ENCODE measurements at regions not wholly inside any gene's neighbourhood (a gene's known extent, or its start where the extent isn't known, plus 50 kb on each side); places are given as distances from the start of the nearest gene placed in this dataset.

DNA sequence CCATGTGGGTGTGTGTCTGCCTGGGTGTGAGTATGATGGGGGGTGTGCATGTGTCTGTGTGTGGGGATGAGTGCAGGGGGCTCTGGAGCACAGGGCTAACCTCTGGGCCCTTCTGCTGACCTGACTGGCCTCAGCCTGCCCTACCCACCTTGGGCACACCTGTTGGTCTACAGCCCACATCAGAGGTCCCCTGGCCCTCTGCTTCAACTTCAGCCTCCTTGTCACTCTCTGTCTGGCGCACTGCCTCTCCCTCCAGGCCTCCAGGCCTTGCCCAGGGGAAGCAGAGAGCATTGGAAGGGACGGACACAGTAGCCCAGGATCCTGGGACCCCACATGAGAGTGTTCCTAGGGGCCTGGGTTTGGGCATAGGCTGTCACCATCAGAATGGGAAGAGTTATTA, 115.4 kb downstream of the EFNB1 start:
- Histone ChIP-seq H3K4me1 (ENCODE audit: low read length) (no peaks in the 10 kb centered on the region), H2AFZ (ENCODE audit: low read length) (no peak overlapping the region), H3K4me2 (ENCODE audit: low read depth, low read length) (no peak overlapping the region), H3K27ac (ENCODE audit: low read length) (no peak overlapping the region), H4K20me1 (ENCODE audit: insufficient read depth, low read length) (no peaks in the 10 kb centered on the region), H3K79me2 (ENCODE audit: low read length) (no peaks in the 10 kb centered on the region), H3K9ac (ENCODE audit: low read length) (no peak overlapping the region), H3K27me3 (replicated peaks; ENCODE audit: insufficient read depth, low read length) (no peaks in the 10 kb centered on the region), H3K36me3 (replicated peaks; ENCODE audit: insufficient read depth, low read length) (no peaks in the 10 kb centered on the region), H3F3A (ENCODE audit: insufficient read depth, low read length) (no peaks in the 10 kb centered on the region), H3K9me2 (replicated peaks; ENCODE audit: insufficient read depth, low read length) (no peaks in the 10 kb centered on the region), H3K4me3 (ENCODE audit: low read length) (no peak overlapping the region), H3K9me3 (replicated peaks; ENCODE audit: insufficient read depth, low read length) (no peaks in the 10 kb centered on the region)
- DNase-seq, result no peak
- TF ChIP-seq, protein P1, sequence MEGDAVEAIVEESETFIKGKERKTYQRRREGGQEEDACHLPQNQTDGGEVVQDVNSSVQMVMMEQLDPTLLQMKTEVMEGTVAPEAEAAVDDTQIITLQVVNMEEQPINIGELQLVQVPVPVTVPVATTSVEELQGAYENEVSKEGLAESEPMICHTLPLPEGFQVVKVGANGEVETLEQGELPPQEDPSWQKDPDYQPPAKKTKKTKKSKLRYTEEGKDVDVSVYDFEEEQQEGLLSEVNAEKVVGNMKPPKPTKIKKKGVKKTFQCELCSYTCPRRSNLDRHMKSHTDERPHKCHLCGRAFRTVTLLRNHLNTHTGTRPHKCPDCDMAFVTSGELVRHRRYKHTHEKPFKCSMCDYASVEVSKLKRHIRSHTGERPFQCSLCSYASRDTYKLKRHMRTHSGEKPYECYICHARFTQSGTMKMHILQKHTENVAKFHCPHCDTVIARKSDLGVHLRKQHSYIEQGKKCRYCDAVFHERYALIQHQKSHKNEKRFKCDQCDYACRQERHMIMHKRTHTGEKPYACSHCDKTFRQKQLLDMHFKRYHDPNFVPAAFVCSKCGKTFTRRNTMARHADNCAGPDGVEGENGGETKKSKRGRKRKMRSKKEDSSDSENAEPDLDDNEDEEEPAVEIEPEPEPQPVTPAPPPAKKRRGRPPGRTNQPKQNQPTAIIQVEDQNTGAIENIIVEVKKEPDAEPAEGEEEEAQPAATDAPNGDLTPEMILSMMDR (IDR thresholded peaks at IDR 0.05; ENCODE audit: low read length), result no peak
- TF ChIP-seq EZH2 (optimal IDR thresholded peaks at IDR 0.05; ENCODE audit: low read depth, low read length) (no peak), EZH2phosphoT487 (IDR thresholded peaks at IDR 0.05; ENCODE audit: low read length) (no peak)

DNA sequence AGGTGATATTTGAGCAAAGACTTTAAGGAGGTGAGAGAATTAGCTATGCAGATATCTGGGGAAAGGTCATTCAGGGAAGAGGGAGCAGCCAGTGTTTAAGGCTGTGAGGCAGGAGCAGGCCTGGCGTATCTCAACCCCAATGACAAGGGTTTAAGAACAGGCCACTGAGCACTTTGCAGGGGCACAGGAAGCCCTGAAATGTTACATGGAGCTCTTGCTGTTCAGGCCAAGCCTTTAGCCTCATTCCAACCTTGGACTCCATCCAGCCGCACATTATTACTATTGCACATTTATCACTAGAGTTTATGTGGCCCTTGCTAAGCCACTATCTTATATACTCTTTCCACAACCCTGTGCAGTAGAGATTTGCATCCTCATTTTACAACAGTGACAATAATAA, 114.0 kb downstream of the EFNB1 start:
- TF ChIP-seq, protein P1 (IDR thresholded peaks at IDR 0.05; ENCODE audit: low read length), result no peak
- TF ChIP-seq EZH2phosphoT487 (IDR thresholded peaks at IDR 0.05; ENCODE audit: low read length) (no peak), EZH2 (optimal IDR thresholded peaks at IDR 0.05; ENCODE audit: low read depth, low read length) (no peak)
- Histone ChIP-seq H4K20me1 (ENCODE audit: insufficient read depth, low read length) (no peaks in the 10 kb centered on the region), H3K36me3 (replicated peaks; ENCODE audit: insufficient read depth, low read length) (no peaks in the 10 kb centered on the region), H3K9me2 (replicated peaks; ENCODE audit: insufficient read depth, low read length) (no peaks in the 10 kb centered on the region), H3K4me3 (ENCODE audit: low read length) (no peak overlapping the region), H3K79me2 (ENCODE audit: low read length) (no peaks in the 10 kb centered on the region), H3K4me1 (ENCODE audit: low read length) (no peaks in the 10 kb centered on the region), H3K9me3 (replicated peaks; ENCODE audit: insufficient read depth, low read length) (no peaks in the 10 kb centered on the region), H3K9ac (ENCODE audit: low read length) (no peak overlapping the region), H3K4me2 (ENCODE audit: low read depth, low read length) (no peak overlapping the region), H2AFZ (ENCODE audit: low read length) (no peak overlapping the region), H3F3A (ENCODE audit: insufficient read depth, low read length) (no peaks in the 10 kb centered on the region), H3K27me3 (replicated peaks; ENCODE audit: insufficient read depth, low read length) (no peaks in the 10 kb centered on the region), H3K27ac (ENCODE audit: low read length) (no peak overlapping the region)
- no peak for DNase-seq

DNA sequence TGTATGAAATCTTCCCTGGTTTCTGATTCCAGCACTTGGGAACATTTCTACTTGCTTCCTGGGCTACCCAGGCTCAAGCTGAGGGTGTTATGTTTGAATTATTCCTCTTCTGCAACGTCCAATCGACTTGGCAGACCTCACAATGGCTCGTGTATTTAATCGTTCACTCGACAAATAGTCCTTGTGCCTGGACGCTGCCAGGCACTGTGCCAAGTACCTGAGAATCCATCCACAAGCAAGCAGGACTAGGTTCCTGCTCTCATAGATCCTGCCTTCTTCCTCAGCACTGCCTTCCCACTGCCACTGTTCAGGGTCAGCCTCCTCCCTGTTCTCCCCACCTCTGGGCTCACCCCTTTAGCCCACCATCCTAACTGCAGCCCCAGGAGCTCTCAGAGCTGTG, 113.3 kb downstream of the EFNB1 start:
- no peaks in the 10 kb centered on the region for H4K20me1 ChIP-seq (ENCODE audit: insufficient read depth, low read length)
- H3F3A ChIP-seq (ENCODE audit: insufficient read depth, low read length), result no peaks in the 10 kb centered on the region
- H2AFZ ChIP-seq (ENCODE audit: low read length), result no peak overlapping the region
- no peak overlapping the region for H3K4me3 ChIP-seq (ENCODE audit: low read length)
- no peaks in the 10 kb centered on the region for H3K79me2 ChIP-seq (ENCODE audit: low read length)
- H3K4me1 ChIP-seq (ENCODE audit: low read length), result no peaks in the 10 kb centered on the region
- H3K36me3 ChIP-seq (replicated peaks; ENCODE audit: insufficient read depth, low read length), result no peaks in the 10 kb centered on the region
- H3K27me3 ChIP-seq (replicated peaks; ENCODE audit: insufficient read depth, low read length), result no peaks in the 10 kb centered on the region
- H3K27ac ChIP-seq (ENCODE audit: low read length), result no peak overlapping the region
- no peaks in the 10 kb centered on the region for H3K9me3 ChIP-seq (replicated peaks; ENCODE audit: insufficient read depth, low read length)
- no peaks in the 10 kb centered on the region for H3K9me2 ChIP-seq (replicated peaks; ENCODE audit: insufficient read depth, low read length)
- no peak overlapping the region for H3K4me2 ChIP-seq (ENCODE audit: low read depth, low read length)
- DNase-seq, result no peak
- no peak for TF ChIP-seq EZH2 (optimal IDR thresholded peaks at IDR 0.05; ENCODE audit: low read depth, low read length)
- TF ChIP-seq EZH2phosphoT487 (IDR thresholded peaks at IDR 0.05; ENCODE audit: low read length), result no peak
- TF ChIP-seq, protein P1 (IDR thresholded peaks at IDR 0.05; ENCODE audit: low read length), result no peak
- no peak overlapping the region for H3K9ac ChIP-seq (ENCODE audit: low read length)

Data from MM.1S (cell line).